NOMO-1 treated with dmso at 0.1 percent for 144 hours (cell line): ENCODE measurements at regions not wholly inside any gene's neighbourhood (a gene's known extent, or its start where the extent isn't known, plus 50 kb on each side); places are given as distances from the start of the nearest gene placed in this dataset.

Source experiments
- DNase-seq: peaks from one replicate; lab custom pipeline; 2025; ENCODE audit not compliant: unreplicated experiment; lab: John Stamatoyannopoulos, UW

DNA sequence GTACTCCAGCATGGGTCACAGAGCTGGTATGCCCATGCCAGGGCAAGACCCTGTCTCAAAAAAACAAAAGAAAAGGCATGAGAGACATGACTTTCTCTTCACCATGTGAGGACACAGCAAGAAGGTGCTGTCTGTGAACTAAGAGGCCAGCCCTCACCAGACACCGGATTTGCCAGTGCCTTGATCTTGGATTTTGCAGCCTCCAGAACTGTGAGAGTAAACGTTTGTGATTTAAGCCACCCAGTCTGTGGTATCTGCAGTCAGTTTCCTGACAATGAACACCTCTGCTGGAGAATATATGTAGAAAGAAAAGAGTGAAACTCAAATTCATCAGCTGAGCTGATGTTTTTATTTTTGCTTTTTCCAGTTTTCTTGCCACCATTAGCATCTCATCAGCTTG, 166.3 kb upstream of the RAB4A start:
- no peak for DNase-seq

DNA sequence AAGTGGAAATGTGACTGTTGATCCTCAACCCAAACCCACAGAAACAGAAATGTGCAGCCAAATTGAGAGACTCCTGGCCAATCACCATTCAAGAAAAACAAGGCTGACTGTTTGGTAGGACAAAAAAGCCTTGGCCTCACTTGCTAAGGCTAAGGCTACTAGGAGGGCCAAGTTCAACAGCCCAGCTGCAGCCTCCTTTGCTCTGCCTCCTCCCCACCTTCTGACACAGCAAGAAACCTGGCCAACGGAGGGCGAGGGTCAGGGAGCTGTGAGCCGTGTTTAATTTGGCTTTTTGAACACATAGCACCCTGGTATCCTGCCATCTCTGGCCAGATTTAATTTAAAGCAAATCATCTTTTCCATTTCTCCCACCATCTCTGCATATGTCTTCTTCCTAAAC, 165.8 kb upstream of the RAB4A start:
- DNase-seq: no peak

DNA sequence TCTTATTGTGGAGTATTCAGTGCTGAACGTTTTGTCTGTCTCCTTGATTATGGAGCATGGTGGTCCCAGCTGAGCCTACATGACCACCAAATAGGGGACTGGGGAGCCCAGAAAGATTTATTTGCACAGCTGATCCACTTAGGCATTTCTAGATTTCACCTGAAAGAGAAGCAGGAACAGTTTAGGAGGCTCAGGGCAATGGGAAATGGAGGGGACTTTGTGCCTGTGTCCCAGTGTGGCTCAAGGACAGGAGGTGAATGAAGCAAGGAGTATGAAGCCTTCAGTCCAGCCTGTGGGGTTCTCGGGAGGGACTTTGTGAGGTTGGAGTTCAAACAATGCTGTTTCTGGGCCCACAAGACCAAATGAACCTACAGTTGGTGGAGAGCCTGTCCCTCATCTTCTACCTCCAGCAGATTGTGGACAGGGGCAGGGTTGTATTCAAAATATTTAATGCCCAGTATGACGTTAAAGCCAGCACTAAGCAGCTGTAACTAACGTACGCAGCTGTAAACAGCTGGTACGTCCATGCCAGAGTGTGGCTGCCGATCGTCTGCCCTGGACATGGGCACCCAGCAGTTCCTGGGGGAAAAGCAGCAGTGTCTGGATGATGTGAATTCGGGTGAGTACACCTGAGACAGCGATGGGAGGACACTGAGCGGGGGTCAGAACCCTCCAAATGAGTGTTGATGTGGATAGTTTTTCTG, 164.9 kb upstream of the RAB4A start:
- no peak for DNase-seq

- DNase-seq: no peak
Observed at GRCh38 chr1:229106526-229107125, 164.3 kb upstream of the RAB4A start.

DNA sequence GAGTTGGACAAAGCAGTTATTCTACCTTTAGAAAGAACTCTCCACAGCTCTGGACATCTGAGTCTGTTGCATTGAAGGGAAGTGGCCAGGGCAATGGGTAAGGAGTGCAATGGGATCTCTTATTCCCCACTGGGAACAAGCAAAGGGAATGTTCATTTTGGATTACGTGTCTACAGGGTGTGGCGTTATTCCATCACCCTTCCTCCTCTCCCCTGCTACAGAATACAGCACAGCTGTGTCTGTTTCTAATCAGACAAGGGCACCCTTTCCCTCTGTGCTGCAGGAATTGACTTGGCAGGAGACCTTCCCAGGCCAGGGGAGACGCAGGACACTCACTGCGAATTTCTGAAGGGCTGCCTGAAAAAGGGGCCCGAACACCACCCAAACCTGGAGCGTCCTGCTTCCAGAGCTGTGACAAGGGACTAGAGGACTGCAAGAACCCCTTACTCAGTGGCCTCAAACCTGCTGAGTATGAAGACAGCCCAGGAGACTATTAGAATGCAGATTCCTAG, 163.6 kb upstream of the RAB4A start:
- no peak for DNase-seq

GRCh38 chr1:229107972-229108371, 162.9 kb upstream of the RAB4A start:
- DNase-seq: no peak

DNA sequence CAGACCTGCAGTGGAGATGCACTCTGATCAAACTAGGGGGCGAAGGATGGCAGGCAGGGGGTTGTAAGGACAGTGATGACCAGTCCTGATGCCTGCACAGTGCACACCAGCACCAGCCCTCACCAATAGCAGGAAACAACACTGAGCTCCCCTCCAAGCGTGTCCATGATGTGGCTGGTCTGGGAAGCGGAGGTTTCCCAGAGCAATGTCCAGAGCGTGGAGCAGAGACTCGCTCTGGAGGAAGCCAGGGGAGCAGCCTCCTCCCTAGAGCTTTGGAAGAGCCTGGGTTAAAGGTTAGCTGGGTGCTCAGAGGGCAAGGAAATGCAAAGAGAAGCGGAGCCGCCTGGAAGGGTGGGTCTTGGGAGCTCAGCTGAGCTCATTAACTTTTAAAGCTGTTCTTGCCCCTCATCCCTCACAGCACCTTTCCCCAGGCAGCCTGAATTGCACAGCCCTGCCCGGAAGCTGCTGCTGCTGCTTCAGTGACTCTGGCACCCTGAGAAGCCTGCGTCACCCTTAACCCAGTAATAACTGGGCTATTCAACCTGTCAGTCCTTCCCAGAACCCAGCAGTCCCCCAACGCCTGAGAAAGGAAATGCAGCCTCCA, 162.2 kb upstream of the RAB4A start:
- DNase-seq: no peak

GRCh38 chr1:229109320-229109761, 161.6 kb upstream of the RAB4A start:
- DNase-seq: peak; percentile 23

DNA sequence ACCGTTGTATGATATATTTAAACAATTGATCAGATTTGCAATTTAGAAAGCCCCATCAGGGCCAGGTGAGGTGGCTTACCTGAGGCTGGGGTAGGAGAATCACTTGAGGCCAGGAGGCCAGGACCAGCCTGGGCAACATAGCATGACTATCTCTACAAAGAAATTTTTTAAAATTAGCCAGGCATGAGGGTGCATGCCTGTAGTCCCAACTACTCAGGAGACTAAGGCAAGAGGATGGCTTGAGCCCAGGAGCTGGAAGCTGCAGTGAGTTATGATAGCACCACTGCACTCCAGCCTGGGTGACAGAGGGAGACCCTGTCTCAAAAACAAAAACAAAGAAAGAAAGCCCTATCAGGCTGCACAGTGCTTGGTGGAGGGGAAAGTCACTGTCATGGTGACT, 159.9 kb upstream of the RAB4A start:
- no peak for DNase-seq

- no peak for DNase-seq
Observed at GRCh38 chr1:229111703-229112319, 159.1 kb upstream of the RAB4A start.

- no peak for DNase-seq
Observed at GRCh38 chr1:229112832-229113548, 157.9 kb upstream of the RAB4A start.

GRCh38 chr1:229114315-229114714, 156.6 kb upstream of the RAB4A start:
- DNase-seq: no peak

DNA sequence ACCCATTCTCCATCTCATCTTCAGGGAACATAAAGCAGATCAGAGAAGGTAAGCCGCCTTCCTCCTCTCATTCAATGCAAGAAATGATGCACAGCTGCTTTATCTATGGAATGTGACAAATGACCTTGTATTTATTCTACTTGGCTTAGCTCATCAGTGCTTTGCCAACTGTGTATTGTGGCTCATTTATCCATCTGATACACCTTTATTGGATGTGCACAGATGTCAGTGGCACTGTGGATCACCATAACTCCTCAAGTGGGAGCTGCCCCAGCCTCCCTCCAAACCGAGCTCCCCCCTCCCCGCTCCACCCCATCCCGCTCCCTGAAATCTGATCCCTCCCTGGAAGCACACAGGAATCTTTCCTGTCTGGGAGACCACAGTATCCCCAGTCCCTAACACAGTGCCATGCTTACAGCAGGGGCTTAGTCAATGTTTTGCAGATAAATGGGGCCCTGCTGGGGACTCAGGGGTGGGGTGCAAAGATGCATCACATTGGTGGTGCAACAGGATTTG, 156.0 kb upstream of the RAB4A start:
- DNase-seq: no peak

- no peak for DNase-seq
Observed at GRCh38 chr1:229116114-229116513, 154.8 kb upstream of the RAB4A start.

DNA sequence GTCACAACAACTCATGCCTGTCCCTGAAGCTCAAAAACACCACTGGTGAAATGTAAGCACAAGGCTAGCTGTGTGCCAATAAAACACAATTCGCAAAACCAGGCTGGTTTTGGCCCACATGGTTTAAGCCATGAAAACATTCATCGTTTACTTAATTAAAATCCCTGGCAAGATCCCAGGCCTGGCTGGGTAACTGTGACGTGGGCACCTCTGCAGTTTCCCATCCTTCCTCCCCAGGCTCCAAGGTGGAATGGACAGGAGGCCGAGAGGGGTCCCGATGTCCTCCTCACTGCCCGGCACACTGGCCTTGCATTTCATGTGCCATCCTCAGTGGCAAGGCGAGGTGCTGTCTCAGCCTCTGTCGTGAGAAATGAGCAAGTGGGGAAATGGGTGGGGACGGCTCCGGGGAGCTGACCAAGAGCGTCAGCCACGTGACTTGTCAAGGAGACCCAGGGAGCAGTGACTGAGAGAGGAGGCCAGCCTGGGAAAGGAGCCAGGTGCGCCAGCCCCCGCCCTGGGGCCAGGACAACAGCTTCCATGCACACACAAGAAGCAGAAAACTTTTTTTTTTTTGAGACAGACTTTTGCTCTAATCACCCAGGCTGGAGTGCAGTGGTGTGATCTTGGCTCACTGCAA, 153.1 kb upstream of the RAB4A start:
- no peak for DNase-seq

DNA sequence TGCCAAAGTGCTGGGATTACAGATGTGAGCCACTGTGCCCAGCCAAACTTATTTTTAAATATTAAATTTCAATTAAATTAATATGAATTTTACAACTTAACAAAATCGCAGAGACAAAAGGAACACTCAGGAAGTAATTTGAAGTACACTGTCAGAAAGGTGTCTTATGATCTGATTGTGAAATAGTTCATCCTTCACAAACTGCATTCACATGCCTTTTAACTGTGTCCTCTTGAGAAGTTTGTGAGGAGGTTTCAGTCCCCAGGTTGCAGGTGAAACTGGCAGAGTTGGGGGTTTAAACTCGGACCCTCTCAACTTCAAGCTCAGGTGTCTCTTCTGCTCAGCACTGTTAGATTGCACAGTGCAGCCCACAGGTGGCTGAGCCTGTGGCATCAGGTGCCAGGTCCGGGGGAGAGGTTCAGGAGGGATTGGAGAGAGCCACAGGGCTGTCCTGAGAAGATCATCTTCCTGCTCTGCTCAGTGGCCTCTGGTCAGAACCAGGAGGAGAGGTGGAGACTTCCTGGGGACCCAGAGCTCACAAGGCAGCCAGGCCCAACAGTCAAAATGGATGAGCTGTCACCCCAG, 152.3 kb upstream of the RAB4A start:
- DNase-seq: no peak

- DNase-seq: no peak
Observed at GRCh38 chr1:229119161-229119560, 151.8 kb upstream of the RAB4A start.

DNA sequence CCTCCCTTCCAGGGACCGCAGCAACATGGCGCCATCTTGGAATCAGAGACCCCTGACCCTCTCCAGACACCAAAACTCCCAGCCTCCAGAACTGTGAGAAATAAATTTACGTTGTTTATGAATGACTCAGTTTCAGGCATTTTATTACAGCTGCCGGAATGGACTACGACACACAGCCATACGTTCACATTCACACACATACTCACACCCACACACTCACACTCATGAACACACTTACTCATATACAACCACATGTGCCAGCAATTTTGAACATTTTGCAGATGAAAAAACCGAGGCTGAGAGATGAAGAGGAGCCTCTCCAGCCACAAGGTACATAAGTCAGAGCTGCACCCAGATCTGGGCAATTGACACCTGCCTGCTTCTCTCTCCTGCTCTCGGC, 151.0 kb upstream of the RAB4A start:
- no peak for DNase-seq

DNA sequence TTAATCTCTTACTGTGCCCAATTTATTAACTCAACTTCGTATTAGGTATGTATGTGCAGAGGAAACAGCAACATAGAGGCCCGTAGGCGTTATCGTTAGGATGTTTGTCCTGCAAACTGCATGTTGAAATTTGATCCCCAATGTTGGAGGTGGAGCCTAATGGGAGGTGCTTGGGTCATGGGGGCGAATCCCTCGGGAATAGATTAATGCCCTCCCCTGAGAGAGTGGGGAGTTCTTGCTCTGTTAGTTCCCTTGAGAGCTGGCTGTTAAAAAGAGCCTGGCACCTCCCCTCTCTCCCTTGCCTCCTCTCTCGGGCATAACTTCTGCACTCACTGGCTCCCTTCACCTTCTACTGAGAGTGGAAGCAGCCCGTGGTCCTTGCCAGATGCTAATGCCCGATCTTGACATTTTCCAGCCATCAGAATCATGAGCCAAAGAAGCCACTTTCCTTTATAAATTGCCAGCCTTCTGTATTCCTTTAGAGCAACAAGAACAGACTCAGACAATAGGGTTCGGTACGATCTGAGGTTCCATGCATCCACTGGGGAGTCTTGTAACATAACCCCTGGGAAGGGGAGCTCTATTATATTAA, 149.0 kb upstream of the RAB4A start:
- DNase-seq: no peak

- DNase-seq: no peak
Observed at GRCh38 chr1:229122606-229123005, 148.3 kb upstream of the RAB4A start.
